OCI-LY1 (cell line): ENCODE measurements at regions not wholly inside any gene's neighbourhood (a gene's known extent, or its start where the extent isn't known, plus 50 kb on each side); places are given as distances from the start of the nearest gene placed in this dataset.
"Not testable (repeated sequence)": the region's sequence is repeated elsewhere in the genome, so short reads cannot be mapped to it uniquely, and the experiment has no call there.

Experiments
- H2AFZ ChIP-seq: fragments of 200-600 bp; sonication (generic), shearing (Covaris generic); 2 replicates; pipeline ENCODE4 v1.6.0; 2014; ENCODE audit warnings: antibody characterized with exemption, mild to moderate bottlenecking, low read length
- H3F3A ChIP-seq: fragments of 200-600 bp; sonication (generic), shearing (Covaris generic); 2 replicates; pipeline ENCODE4 v1.6.0; 2014; ENCODE audit warnings: mild to moderate bottlenecking, antibody characterized with exemption, low read length, moderate library complexity; ENCODE audit not compliant: insufficient read depth
- H3K27ac ChIP-seq: fragments of 200-600 bp; sonication (generic); 2 replicates; pipeline ENCODE4 v1.5.1; 2014; ENCODE audit warnings: low read length, mixed run types, mild to moderate bottlenecking, low read depth; ENCODE audit not compliant: poor library complexity, severe bottlenecking
- H3K27me3 ChIP-seq: fragments of 200-600 bp; sonication (generic); 2 replicates; pipeline ENCODE4 v1.6.0; 2014; ENCODE audit warnings: antibody characterized with exemption, mild to moderate bottlenecking, low read length, moderate library complexity; ENCODE audit not compliant: insufficient read depth
- H3K36me3 ChIP-seq: fragments of 200-600 bp; sonication (generic); 2 replicates; pipeline ENCODE4 v1.6.1; 2014; ENCODE audit warnings: mild to moderate bottlenecking, antibody characterized with exemption, low read length, moderate library complexity, mixed read lengths; ENCODE audit not compliant: insufficient read depth
- H3K4me1 ChIP-seq: fragments of 200-600 bp; sonication (generic); 2 replicates; pipeline ENCODE4 v1.5.1; 2014; ENCODE audit warnings: mild to moderate bottlenecking, low read length, moderate library complexity; ENCODE audit not compliant: insufficient read depth, severe bottlenecking
- H3K4me2 ChIP-seq: fragments of 200-600 bp; sonication (generic), shearing (Covaris generic); 2 replicates; pipeline ENCODE4 v1.6.1; 2014; ENCODE audit warnings: low read length
- H3K4me3 ChIP-seq: fragments of 200-600 bp; sonication (generic); 2 replicates; pipeline ENCODE4 v1.5.1; 2014; ENCODE audit warnings: low read length, low read depth, mild to moderate bottlenecking, mixed read lengths; ENCODE audit not compliant: poor library complexity, severe bottlenecking
- H3K79me2 ChIP-seq: fragments of 200-600 bp; shearing (Covaris generic); 2 replicates; pipeline ENCODE4 v1.6.1; 2016; ENCODE audit warnings: mixed run types, low read length, mixed read lengths; ENCODE audit not compliant: insufficient read depth
- H3K9ac ChIP-seq: fragments of 200-600 bp; sonication (generic), shearing (Covaris generic); 2 replicates; pipeline ENCODE4 v1.6.1; 2014; ENCODE audit warnings: mild to moderate bottlenecking, low read length, mixed read lengths
- H3K9me2 ChIP-seq: fragments of 200-600 bp; sonication (generic), shearing (Covaris generic); 2 replicates; pipeline ENCODE4 v1.6.1; 2014; ENCODE audit warnings: low read depth, mild to moderate bottlenecking, low read length, mixed read lengths
- H3K9me3 ChIP-seq: fragments of 200-600 bp; shearing (Covaris generic); 2 replicates; pipeline ENCODE4 v1.6.1; 2014; ENCODE audit warnings: low read length, mixed read lengths
- H4K20me1 ChIP-seq: fragments of 200-600 bp; sonication (generic), shearing (Covaris generic); 2 replicates; pipeline ENCODE4 v1.6.0; 2016; ENCODE audit warnings: mild to moderate bottlenecking, low read length; ENCODE audit not compliant: insufficient read depth
- CTCF ChIP-seq: fragments of 200-600 bp; sonication (generic), shearing (Covaris generic); IDR thresholded peaks from 2 replicates; pipeline ENCODE4 v1.5.1; 2017; ENCODE audit warnings: mild to moderate bottlenecking, antibody characterized with exemption, low read length, moderate library complexity, mixed read lengths
- EZH2 ChIP-seq: fragments of 200-600 bp; sonication (generic), shearing (Covaris generic); IDR thresholded peaks from 2 replicates; pipeline ENCODE4 v1.8.0; 2017; ENCODE audit warnings: borderline replicate concordance, mixed run types, mild to moderate bottlenecking, antibody characterized with exemption, low read length, moderate library complexity, mixed read lengths

- Histone ChIP-seq H3K9me2 (no peaks in the 10 kb centered on the region), H3K4me2 (no peak overlapping the region), H3F3A (no peaks in the 10 kb centered on the region), H3K4me3 (no peak overlapping the region), H3K27ac (no peak overlapping the region), H3K27me3 (no peaks in the 10 kb centered on the region), H3K9me3 (no peaks in the 10 kb centered on the region), H4K20me1 (no peaks in the 10 kb centered on the region), H3K79me2 (no peaks in the 10 kb centered on the region), H3K36me3 (no peaks in the 10 kb centered on the region), H2AFZ (no peak overlapping the region), H3K4me1 (no peaks in the 10 kb centered on the region), H3K9ac (no peak overlapping the region)
- TF ChIP-seq CTCF = no peak
- TF ChIP-seq EZH2 = no peak
Observed at GRCh38 chr20:55316753-55317152, 688.6 kb downstream of the CBLN4 start.

GRCh38 chr20:55310844-55311243, 694.5 kb downstream of the CBLN4 start:
- not testable (repeated sequence) for H3K4me3 ChIP-seq, H3K36me3 ChIP-seq, H2AFZ ChIP-seq, H3K27me3 ChIP-seq, H3K27ac ChIP-seq, H4K20me1 ChIP-seq, H3K4me2 ChIP-seq, H3F3A ChIP-seq, H3K9ac ChIP-seq, H3K9me3 ChIP-seq, H3K4me1 ChIP-seq, H3K79me2 ChIP-seq, H3K9me2 ChIP-seq

GRCh38 chr20:55291261-55291660, 714.1 kb downstream of the CBLN4 start:
- no peak overlapping the region for H3K4me3 ChIP-seq
- no peaks in the 10 kb centered on the region for H4K20me1 ChIP-seq
- TF ChIP-seq EZH2 = no peak
- no peak for TF ChIP-seq CTCF

GRCh38 chr20:55283889-55284288, 721.4 kb downstream of the CBLN4 start:
- H4K20me1 ChIP-seq = no peaks in the 10 kb centered on the region
- H3K4me3 ChIP-seq = no peak overlapping the region
- no peak overlapping the region for H3K9ac ChIP-seq
- no peak overlapping the region for H3K4me2 ChIP-seq
- H2AFZ ChIP-seq = no peak overlapping the region
- H3K9me3 ChIP-seq = no peaks in the 10 kb centered on the region
- no peaks in the 10 kb centered on the region for H3K9me2 ChIP-seq
- no peak for TF ChIP-seq CTCF
- no peak for TF ChIP-seq EZH2
- no peaks in the 10 kb centered on the region for H3K4me1 ChIP-seq
- H3F3A ChIP-seq = no peaks in the 10 kb centered on the region
- H3K36me3 ChIP-seq = no peaks in the 10 kb centered on the region
- H3K27ac ChIP-seq = no peak overlapping the region
- no peaks in the 10 kb centered on the region for H3K27me3 ChIP-seq
- H3K79me2 ChIP-seq = no peaks in the 10 kb centered on the region

More at GRCh38 chr20:55291261-55291660, 714.1 kb downstream of the CBLN4 start:
- no peaks in the 10 kb centered on the region for H3K4me1 ChIP-seq
- H2AFZ ChIP-seq = no peak overlapping the region
- no peaks in the 10 kb centered on the region for H3F3A ChIP-seq
- no peak overlapping the region for H3K27ac ChIP-seq
- H3K9ac ChIP-seq = no peak overlapping the region
- H3K79me2 ChIP-seq = no peaks in the 10 kb centered on the region
- 0 out of 2 replicates have a peak, but pooled peaks cover 4% of the 10 kb centered on the region for H3K27me3 ChIP-seq
- no peak overlapping the region for H3K4me2 ChIP-seq
- H3K36me3 ChIP-seq = no peaks in the 10 kb centered on the region
- no peaks in the 10 kb centered on the region for H3K9me2 ChIP-seq
- no peaks in the 10 kb centered on the region for H3K9me3 ChIP-seq
